GM12878 (cell line): ENCODE measurements at regions not wholly inside any gene's neighbourhood (a gene's known extent, or its start where the extent isn't known, plus 50 kb on each side); places are given as distances from the start of the nearest gene placed in this dataset.

Source experiments
- ATAC-seq: fragments of 200-7000 bp; cut with Tn5 transposase; 3 replicates; pipeline ENCODE4 v1.9.1; 2020; ENCODE audit warnings: mild to moderate bottlenecking, moderate library complexity
- BruUV-seq: library from RNA; stranded (reverse); fragments of 400-500 nt; replicated peaks from 2 replicates; lab custom pipeline; 2021; lab: Mats Ljungman, UMichigan
- CTCF ChIA-PET: fragments of 300-600 bp; sonication (Branson Sonifier 250); formaldehyde crosslinking; extraction: SDS; loops from one replicate; lab custom pipeline; 2021; ENCODE audit warnings: inconsistent platforms; lab: Yijun Ruan, JAX
- POLR2A ChIA-PET: fragments of 350-600 bp; formaldehyde crosslinking; extraction: SDS; loops from one replicate; lab custom pipeline; 2021; ENCODE audit warnings: inconsistent platforms; lab: Charles Lee
- RAD21 ChIA-PET: fragments of 300-600 bp; sonication (Branson Sonifier 250); formaldehyde crosslinking; loops from one replicate; lab custom pipeline; 2023; ENCODE audit warnings: antibody characterized with exemption; ENCODE audit not compliant: unreplicated experiment; lab: Charles Lee
- SMC1A ChIA-PET: fragments of 300-600 bp; sonication (Branson Sonifier 250); formaldehyde crosslinking; loops from one replicate; lab custom pipeline; 2023; ENCODE audit not compliant: unreplicated experiment, uncharacterized antibody; lab: Charles Lee
- DNase-seq: peaks from one replicate; pipeline ENCODE4 v3.0.0-alpha.2; 2011; ENCODE audit warnings: low read depth, low spot score
- FAIRE-seq: peaks from 3 replicates; lab custom pipeline; 2011; peaks lifted over from hg19 to GRCh38; lab: Jason Lieb, UNC
- H2AFZ ChIP-seq: 2 replicates; pipeline ENCODE4 v1.6.0; 2011; ENCODE audit warnings: low read depth, low read length, control low read depth; ENCODE audit not compliant: control insufficient read depth
- H3K27ac ChIP-seq: 2 replicates; pipeline ENCODE4 v1.5.1; 2011; ENCODE audit warnings: control low read depth; ENCODE audit not compliant: control insufficient read depth, insufficient read depth
- H3K27me3 ChIP-seq, 2 experiments: replicated peaks in 1 of 2; 2 replicates each; pipeline versions ENCODE4 v1.6.0 to v1.6.1; 2011; ENCODE audit warnings: low read length in 1 of 2; ENCODE audit not compliant: control insufficient read depth in 2 of 2, insufficient read depth in 2 of 2
- H3K36me3 ChIP-seq, 2 experiments: 2 replicates each; pipeline ENCODE4 v1.5.1; 2011; ENCODE audit warnings: low read length in 1 of 2; ENCODE audit not compliant: control insufficient read depth in 2 of 2, insufficient read depth in 2 of 2
- H3K4me1 ChIP-seq: 2 replicates; pipeline ENCODE4 v1.6.1; 2011; ENCODE audit warnings: mild to moderate bottlenecking, low read length, moderate library complexity, mixed read lengths; ENCODE audit not compliant: control insufficient read depth, insufficient read depth
- H3K4me2 ChIP-seq: 2 replicates; pipeline ENCODE4 v1.6.0; 2011; ENCODE audit warnings: control low read depth; ENCODE audit not compliant: control insufficient read depth, insufficient read depth
- H3K4me3 ChIP-seq: fragments of 200-600 bp; sonication (generic); 2 replicates; pipeline ENCODE4 v1.5.1; 2016
- H3K79me2 ChIP-seq: 2 replicates; pipeline ENCODE4 v1.6.0; 2011; ENCODE audit warnings: low read length; ENCODE audit not compliant: control insufficient read depth, insufficient read depth
- H3K9ac ChIP-seq: 2 replicates; pipeline ENCODE4 v1.8.0; 2011; ENCODE audit warnings: low read length, control low read depth, mixed read lengths; ENCODE audit not compliant: control insufficient read depth, insufficient read depth
- H3K9me3 ChIP-seq: replicated peaks from 3 replicates; pipeline ENCODE4 v1.5.1; 2011; ENCODE audit warnings: mild to moderate bottlenecking, low read length; ENCODE audit not compliant: control insufficient read depth, insufficient read depth
- H4K20me1 ChIP-seq: 2 replicates; pipeline ENCODE4 v1.6.0; 2011; ENCODE audit not compliant: control insufficient read depth, insufficient read depth
- FOXK2 ChIP-seq: fragments of 450-650 bp; IDR thresholded peaks from 2 replicates; pipeline ENCODE4 v1.6.1; 2017; ENCODE audit warnings: mild to moderate bottlenecking, moderate library complexity
- KAT2A ChIP-seq: conservative IDR thresholded peaks from 2 replicates; pipeline ENCODE4 v1.6.1; 2011; ENCODE audit warnings: low read depth, low read length; ENCODE audit not compliant: control insufficient read depth
- MTA3 ChIP-seq: IDR thresholded peaks from 2 replicates; pipeline ENCODE4 v1.6.1; 2012; ENCODE audit warnings: low read length, inconsistent platforms, borderline replicate concordance
- PAX8 ChIP-seq: fragments of 450-650 bp; IDR thresholded peaks from 2 replicates; pipeline ENCODE4 v1.6.1; 2017; ENCODE audit warnings: mild to moderate bottlenecking, moderate library complexity
- USF1 ChIP-seq: IDR thresholded peaks from 2 replicates; pipeline ENCODE4 v1.6.1; 2011; ENCODE audit warnings: borderline replicate concordance, low read depth, mild to moderate bottlenecking, moderate library complexity, mixed read lengths, low read length; ENCODE audit not compliant: insufficient read depth; ENCODE audit errors: extremely low read length
- YBX1 ChIP-seq: fragments of 450-650 bp; IDR thresholded peaks from 2 replicates; pipeline ENCODE4 v1.6.1; 2016; ENCODE audit warnings: antibody characterized with exemption
- ZZZ3 ChIP-seq: IDR thresholded peaks from 2 replicates; pipeline ENCODE4 v1.6.1; 2011; ENCODE audit warnings: low read depth; ENCODE audit not compliant: control insufficient read depth, insufficient read length
- WGBS: methylation state at CpG from one replicate; pipeline ENCODE4 v1.1.6; 2016; ENCODE audit warnings: low lambda C conversion rate; ENCODE audit not compliant: insufficient replicate concordance, insufficient coverage; ENCODE audit errors: missing lambda C conversion rate; 5-methylcytosine and 5-hydroxymethylcytosine counted together
- in situ Hi-C: fragments of 300-500 bp; cut with MboI; formaldehyde crosslinking; loops from 9 replicates; pipeline ENCODE4 v1.14.3; 2018; ENCODE audit warnings: mixed read lengths
- intact Hi-C: fragments of 100-400 bp; cut with micrococcal nuclease; formaldehyde crosslinking; loops from one replicate; pipeline ENCODE4 v1.14.2; 2022; ENCODE audit not compliant: unreplicated experiment

GRCh38 chr12:74455429-74455828 lies 82.2 kb upstream of the ATXN7L3B start:
- Histone ChIP-seq H4K20me1 (no peaks in the 10 kb centered on the region), H3K79me2 (no peaks in the 10 kb centered on the region), H3K4me2 (no peak overlapping the region), H3K27me3 (no peaks in the 10 kb centered on the region), H3K4me1 (no peaks in the 10 kb centered on the region), H3K9me3 (no peaks in the 10 kb centered on the region), H3K27ac (no peak overlapping the region), H3K9ac (no peak overlapping the region), H3K4me3 (no peak overlapping the region), H3K36me3 (no peaks in the 10 kb centered on the region), H2AFZ (no peak overlapping the region)
- TF ChIP-seq KAT2A (no peak), YBX1 (no peak), USF1 (no peak), MTA3 (no peak), PAX8 (no peak)
- ChIA-PET RAD21 (no interaction called here), POLR2A (no interaction called here), CTCF (no interaction called here), SMC1A (no interaction called here)
- intact Hi-C loops (no loop called here), in situ Hi-C loops (no loop called here)
- DNase-seq (no peak), ATAC-seq (no peak), FAIRE-seq (no peak)
- BruUV-seq = no TSS peak
- 48% methylated on average over 3 of the region's 3 CpGs for WGBS

DNA sequence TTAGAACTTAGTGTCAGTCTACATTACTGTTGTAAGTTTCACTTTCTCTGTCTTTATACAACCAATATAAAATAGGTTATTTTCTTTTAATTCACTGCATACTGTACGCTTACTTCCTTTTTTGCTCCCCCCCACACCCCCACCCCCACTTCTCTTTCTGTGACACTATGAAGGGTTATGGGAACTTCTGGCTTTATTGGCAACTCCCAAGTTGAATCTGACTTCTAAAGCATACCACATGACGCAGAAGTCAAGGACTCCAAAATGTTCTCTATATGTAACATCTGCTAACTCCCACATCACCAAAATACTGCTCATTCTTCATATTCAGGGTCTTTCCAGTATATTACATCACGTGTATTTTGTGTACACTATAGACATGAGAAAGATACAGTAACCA lies 81.2 kb upstream of the ATXN7L3B start:
- ChIA-PET POLR2A (no interaction called here), SMC1A (interaction anchor here (0.8 kb wide), 1 partner anchor 13 kb away, joined by 3 read pairs; no protein-coding TSS in a partner anchor), RAD21 (no interaction called here), CTCF (no interaction called here)
- H3K36me3 ChIP-seq = no peaks in the 10 kb centered on the region
- H3K4me2 ChIP-seq = no peak overlapping the region
- 62% methylated on average over 3 of the region's 3 CpGs for WGBS
- ATAC-seq (no peak), DNase-seq (no peak), FAIRE-seq (no peak)
- no peaks in the 10 kb centered on the region for H3K4me1 ChIP-seq
- no peak overlapping the region for H2AFZ ChIP-seq
- no peak for TF ChIP-seq FOXK2
- TF ChIP-seq ZZZ3 = no peak
- no peak overlapping the region for H3K27ac ChIP-seq
- in situ Hi-C loops = no loop called here
- H3K4me3 ChIP-seq = no peak overlapping the region
- H3K9me3 ChIP-seq = no peaks in the 10 kb centered on the region
- BruUV-seq = no TSS peak
- no peaks in the 10 kb centered on the region for H3K27me3 ChIP-seq
- no peak overlapping the region for H3K9ac ChIP-seq
- H3K79me2 ChIP-seq = no peaks in the 10 kb centered on the region
- intact Hi-C loops = no loop called here
- no peaks in the 10 kb centered on the region for H4K20me1 ChIP-seq
